GM12864 (cell line): ENCODE measurements at regions not wholly inside any gene's neighbourhood (a gene's known extent, or its start where the extent isn't known, plus 50 kb on each side); places are given as distances from the start of the nearest gene placed in this dataset.

Experiments
- DNase-seq: peaks from one replicate; pipeline ENCODE4 v3.0.0-alpha.2; 2011; ENCODE audit warnings: low read depth
- H3K4me3 ChIP-seq: 2 replicates; pipeline ENCODE4 v1.5.1; 2011; ENCODE audit warnings: mild to moderate bottlenecking, low read depth, low read length, control low read depth
- CTCF ChIP-seq: IDR thresholded peaks from 2 replicates; pipeline ENCODE4 v1.5.1; 2011; ENCODE audit warnings: low read depth, mild to moderate bottlenecking, moderate library complexity, low read length, control low read depth, inconsistent platforms; ENCODE audit errors: missing control alignments

DNA sequence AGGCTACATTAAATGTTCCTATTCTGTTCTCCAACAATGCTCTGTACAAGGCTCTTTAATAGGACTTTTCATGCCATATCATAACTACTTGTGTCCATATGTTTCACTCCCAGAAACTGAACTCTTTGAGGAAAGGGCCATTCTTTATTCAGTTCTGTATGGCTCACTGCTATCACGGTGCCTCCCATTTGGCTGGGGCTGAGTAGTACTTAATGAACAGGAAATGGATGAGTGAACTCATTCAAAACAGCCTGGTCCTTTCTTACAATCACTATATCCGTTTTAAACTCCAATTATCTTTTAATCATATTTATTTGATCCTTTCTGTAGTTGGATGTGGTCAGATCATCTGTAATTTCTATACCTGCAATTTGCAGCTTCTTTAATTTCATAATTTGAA is 410.6 kb downstream of the TBC1D4 start:
- DNase-seq = no peak
- H3K4me3 ChIP-seq = no peak overlapping the region
- no peak for TF ChIP-seq CTCF

DNA sequence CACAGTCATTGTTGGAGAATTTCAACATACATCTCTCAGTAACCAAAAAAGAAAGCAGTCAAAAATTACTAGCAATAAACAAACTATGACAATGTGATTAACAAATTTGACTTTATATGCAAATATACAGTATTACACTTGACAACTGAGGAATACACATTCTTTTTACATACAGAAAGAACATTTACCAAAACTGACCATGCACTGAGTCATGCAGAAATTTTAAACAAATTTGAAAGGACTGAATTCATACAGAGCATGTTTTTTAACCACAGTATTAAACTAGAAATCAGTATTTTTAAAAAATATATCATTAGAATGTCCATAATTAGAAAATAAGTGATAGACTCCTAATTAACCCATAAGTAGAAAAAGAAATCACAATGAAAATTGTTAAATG is 420.1 kb downstream of the TBC1D4 start:
- no peak overlapping the region for H3K4me3 ChIP-seq
- no peak for DNase-seq
- TF ChIP-seq CTCF = no peak

DNA sequence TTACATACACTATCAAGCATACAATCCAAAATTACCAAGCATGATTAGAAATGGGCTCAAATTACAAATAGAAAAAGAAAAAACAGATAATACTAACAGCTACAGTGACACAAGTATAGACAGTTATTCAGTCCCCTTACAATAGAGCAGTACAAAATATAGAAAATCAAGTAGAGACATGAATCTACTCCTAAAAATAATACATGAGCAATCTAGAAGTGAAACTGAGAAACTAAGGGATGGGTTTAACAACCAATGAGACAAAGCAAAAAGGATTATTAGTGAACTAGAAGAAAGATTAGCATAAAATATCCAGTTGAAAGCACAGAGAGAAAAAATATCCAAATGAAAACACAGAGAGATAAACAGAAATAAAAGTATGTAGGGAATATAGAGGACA is 426.7 kb downstream of the TBC1D4 start:
- no peak overlapping the region for H3K4me3 ChIP-seq
- no peak for DNase-seq
- TF ChIP-seq CTCF = no peak

- DNase-seq = no peak
- TF ChIP-seq CTCF = no peak
- H3K4me3 ChIP-seq = no peak overlapping the region
Measured at GRCh38 chr13:75052616-75053015, 429.4 kb downstream of the TBC1D4 start.

- no peak overlapping the region for H3K4me3 ChIP-seq
- no peak for TF ChIP-seq CTCF
- DNase-seq = no peak
Measured at GRCh38 chr13:75050419-75051046, 431.4 kb downstream of the TBC1D4 start.

DNA sequence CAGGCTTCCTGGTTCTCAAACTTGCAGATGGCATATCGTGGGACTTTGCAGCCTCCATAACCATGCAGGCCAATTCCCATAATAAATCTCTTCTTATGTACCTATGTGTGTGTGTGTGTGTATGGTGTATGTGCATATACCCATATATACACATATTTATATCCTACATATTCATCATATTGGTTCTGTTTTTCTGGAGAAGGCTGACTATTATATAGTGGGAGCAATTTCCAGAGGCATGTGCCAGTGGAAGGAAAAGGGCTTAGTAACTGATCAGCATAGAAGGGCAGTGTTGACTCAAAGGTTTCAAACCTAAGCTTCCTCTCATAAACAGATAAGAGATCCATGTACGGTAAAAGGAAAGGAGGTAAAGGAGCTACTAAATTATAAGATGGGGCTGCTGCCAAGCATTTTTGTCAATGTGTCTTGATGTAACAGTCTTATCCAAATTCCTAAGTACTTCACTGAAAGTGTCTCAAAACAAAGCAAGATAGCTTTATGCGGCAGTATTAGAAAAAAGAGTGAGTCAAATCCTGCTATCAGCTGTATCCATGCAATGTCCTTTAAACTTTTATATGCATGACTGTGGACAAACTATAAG is 432.1 kb downstream of the TBC1D4 start:
- TF ChIP-seq CTCF = no peak
- H3K4me3 ChIP-seq = no peak overlapping the region

GRCh38 chr13:75042807-75043206 is 439.2 kb downstream of the TBC1D4 start:
- no peak for DNase-seq
- no peak overlapping the region for H3K4me3 ChIP-seq
- no peak for TF ChIP-seq CTCF

More for the DNA sequence above, 432.1 kb downstream of the TBC1D4 start:
- DNase-seq = no peak
